HG02642 (cell line): ENCODE measurements at regions not wholly inside any gene's neighbourhood (a gene's known extent, or its start where the extent isn't known, plus 50 kb on each side); places are given as distances from the start of the nearest gene placed in this dataset.

Experiments
- ATAC-seq: cut with Tn5 transposase; IDR thresholded peaks from one replicate; pipeline ENCODE4 v1.9.1; 2021; ENCODE audit warnings: mild to moderate bottlenecking; ENCODE audit not compliant: unreplicated experiment, poor library complexity

- ATAC-seq, result no peak
Measured at GRCh38 chr6:8223678-8224077, 121.3 kb upstream of the EEF1E1 start.

- peak; percentile 71 for ATAC-seq
Measured at GRCh38 chr6:8219352-8219943, 117.1 kb upstream of the EEF1E1 start.

GRCh38 chr6:8218861-8219260, 116.5 kb upstream of the EEF1E1 start:
- no peak for ATAC-seq

GRCh38 chr6:8215631-8216030, 113.3 kb upstream of the EEF1E1 start:
- no peak for ATAC-seq

- no peak for ATAC-seq
Measured at GRCh38 chr6:8213995-8214394, 111.6 kb upstream of the EEF1E1 start.

DNA sequence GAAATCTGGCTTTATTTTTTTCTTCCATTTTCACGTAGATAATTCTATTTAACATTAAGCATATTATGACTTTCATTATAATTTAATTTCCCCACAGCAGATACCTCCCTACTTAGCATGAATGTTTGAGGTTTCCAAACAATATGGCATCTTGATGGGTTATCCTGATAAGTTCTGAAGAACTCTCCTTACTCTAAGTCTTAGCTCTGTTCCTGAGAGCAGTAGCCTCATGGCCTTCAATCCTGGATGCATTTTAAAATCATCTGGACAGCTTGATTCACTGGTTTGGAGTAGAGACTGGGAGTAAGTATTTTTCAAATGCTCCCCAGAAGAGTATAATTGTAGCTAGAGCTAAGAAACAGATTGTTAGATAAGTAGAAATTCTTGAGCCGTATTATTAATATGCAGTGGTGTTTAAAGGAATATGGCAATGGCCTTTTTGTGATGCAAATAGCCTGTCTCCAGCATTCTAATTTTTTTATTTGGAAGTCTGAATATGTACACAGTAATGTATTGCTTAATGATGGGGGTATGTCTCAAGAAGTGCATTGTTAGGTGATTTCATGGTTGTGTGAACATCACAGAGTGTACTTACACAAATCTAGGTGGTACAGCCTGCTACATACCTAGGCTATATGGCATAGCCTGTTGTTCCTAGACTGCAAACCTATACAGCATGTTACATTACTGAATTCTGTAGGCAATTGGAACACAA, 110.5 kb upstream of the EEF1E1 start:
- ATAC-seq, result no peak

DNA sequence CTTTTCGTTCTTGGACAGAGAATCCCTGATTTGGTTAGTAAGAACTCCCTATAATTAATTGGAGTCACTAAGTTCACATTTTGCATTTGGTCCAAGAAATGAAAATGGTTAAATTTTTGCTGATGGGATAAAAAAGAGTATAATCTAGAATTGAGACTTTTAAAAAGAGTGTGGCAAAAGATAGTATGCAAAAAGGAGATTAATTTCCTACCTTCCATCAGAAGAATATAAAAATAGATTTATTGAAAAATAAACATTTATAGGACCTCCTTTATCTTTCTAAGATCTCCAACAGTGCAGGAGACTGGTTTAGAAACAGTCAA, 105.5 kb upstream of the EEF1E1 start:
- ATAC-seq, result no peak

DNA sequence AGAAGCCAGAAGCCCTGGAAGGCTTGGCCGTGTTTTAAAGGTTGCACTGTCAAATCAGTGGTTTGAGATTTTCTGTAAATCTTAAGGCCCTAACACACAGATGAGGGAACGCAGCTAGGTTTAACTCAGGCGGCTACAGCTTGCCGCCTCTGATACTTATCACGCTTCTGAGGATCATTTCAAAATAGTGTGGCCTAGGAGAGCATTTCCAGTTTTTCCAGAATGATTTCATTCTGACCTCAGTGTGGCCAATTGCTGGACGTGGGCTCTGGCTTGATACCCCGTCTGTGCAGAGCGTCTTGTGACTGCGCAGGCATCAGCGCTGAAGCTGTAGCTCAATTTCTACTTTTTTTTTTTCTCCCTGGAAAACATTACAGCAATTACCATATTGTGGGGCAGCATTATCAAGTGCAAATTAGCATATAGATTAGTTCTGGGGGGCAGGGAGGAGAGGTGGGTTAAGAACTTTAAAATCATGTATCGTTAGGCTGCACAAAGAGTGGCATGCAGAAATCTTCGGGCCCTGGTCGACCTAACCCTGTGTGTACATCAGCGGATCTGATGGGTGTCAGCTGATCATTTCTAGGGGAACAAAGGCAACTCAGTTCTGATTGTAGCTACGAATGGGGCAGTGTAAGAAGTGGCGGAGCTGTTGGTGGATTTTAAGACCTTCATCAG, 105.0 kb upstream of the EEF1E1 start:
- ATAC-seq, result no peak

DNA sequence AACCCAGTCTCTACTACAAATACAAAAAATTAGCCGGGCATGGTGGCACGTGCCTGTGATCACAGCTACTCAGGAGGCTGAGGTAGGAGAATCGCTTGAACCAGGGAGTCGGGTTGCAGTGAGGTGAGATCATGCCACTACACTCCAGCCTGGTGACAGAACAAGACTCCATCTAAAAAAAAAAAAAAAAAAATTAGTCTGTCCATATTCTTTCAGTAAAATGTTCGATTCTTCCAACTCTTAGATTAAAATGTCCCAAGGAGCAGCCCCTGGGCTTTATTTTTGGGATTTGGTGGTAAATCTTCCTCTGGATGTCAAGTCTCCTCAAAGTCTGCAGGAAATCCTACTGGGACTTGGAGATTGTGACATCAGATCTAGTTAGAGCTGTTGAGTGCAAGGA, 101.0 kb upstream of the EEF1E1 start:
- ATAC-seq, result no peak

DNA sequence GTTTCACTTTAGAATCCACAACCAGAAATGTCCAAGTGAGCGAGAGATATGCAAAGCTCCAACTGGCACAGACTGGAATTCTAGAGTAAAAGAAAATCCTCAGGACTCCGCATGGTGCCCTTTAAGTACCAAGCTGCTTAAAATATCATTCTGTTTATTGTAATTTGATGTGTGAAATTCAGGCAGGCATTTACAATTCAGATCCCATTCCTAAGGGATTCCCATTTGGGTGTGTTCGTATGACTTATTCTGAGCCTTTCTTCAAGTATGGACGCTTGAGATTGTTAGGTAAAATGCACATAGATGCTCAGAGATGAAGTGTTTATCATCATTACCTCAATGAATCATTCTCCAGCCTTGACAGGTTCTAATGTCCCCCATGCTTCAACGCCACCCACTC, 99.3 kb upstream of the EEF1E1 start:
- no peak for ATAC-seq

- no peak for ATAC-seq
Measured at GRCh38 chr6:8200255-8200654, 97.9 kb upstream of the EEF1E1 start.

- ATAC-seq, result no peak
Measured at GRCh38 chr6:8195714-8196102, 93.4 kb upstream of the EEF1E1 start.

DNA sequence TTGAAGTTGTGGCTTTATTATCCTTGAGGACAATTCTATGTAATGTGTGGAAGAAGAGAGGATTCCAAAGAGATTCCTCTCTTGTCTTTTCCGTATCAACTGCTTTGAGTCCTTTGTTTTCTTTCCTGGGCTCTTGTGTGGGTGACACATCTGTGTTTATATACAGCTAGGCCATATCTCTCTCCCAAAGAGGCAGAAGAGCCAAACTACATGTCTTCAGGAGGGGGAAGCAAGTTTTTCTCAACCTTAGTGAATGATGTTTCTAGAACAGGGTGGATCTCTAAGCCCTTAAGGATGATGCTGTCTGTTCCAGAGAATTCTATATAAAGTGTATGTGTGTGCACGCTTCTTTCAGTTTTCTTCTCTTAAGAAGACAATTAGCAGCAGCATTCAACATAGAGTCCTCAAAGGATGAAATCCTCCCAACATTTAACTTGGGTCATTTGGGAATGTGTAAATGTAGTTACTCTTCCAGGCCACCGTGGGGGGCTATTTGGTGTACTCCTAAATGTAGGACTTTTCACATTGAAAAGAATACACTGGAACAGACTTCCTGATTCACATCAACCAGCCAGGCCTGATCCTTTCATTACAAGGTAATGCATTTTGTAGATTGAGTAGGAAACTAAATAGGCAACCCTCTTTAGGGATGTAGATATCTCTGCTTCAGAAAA, 92.8 kb upstream of the EEF1E1 start:
- ATAC-seq, result no peak

- no peak for ATAC-seq
Measured at GRCh38 chr6:8194490-8194889, 92.1 kb upstream of the EEF1E1 start.

DNA sequence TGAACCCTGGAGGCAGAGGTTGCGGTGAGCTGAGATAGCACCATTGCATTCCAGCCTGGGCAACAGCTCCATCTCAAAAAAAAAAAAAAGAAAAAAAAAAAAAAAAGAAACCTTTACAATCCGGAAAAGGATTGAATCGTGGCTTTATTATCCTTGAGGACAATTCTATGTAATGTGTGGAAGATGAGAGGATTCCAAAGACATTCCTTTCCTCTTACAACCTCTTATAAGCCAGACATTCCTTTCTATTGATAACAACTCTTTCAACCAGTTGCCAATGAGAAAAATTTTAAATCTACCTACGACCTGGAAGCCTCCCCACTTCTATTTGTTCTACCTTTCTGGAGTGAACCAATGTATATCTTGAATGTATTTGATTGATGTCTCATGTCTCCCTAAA, 91.2 kb upstream of the EEF1E1 start:
- no peak for ATAC-seq

GRCh38 chr6:8192597-8192996, 90.2 kb upstream of the EEF1E1 start:
- ATAC-seq, result no peak

- ATAC-seq, result no peak
Measured at GRCh38 chr6:8192067-8192466, 89.7 kb upstream of the EEF1E1 start.

DNA sequence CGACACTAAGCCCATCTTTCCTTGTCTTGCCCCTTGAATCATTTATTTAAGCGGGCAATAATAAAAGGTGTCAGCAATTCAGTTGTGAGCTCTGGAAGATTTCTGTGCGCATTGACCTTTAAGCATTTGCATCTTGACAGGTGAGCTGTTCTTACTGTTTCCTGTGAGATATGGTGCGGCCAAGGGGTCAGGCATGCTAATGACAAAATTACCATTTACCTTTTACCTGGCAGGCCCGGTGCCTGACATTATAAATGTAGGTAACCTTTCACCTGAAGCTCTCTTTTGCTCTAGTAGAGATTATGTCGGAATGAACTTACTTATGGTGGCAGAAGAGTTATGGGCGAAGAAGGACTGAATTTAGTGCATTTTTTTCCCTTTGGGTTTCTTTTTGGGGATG, 89.3 kb upstream of the EEF1E1 start:
- ATAC-seq, result no peak

GRCh38 chr6:8187209-8187608, 84.9 kb upstream of the EEF1E1 start:
- ATAC-seq, result no peak

DNA sequence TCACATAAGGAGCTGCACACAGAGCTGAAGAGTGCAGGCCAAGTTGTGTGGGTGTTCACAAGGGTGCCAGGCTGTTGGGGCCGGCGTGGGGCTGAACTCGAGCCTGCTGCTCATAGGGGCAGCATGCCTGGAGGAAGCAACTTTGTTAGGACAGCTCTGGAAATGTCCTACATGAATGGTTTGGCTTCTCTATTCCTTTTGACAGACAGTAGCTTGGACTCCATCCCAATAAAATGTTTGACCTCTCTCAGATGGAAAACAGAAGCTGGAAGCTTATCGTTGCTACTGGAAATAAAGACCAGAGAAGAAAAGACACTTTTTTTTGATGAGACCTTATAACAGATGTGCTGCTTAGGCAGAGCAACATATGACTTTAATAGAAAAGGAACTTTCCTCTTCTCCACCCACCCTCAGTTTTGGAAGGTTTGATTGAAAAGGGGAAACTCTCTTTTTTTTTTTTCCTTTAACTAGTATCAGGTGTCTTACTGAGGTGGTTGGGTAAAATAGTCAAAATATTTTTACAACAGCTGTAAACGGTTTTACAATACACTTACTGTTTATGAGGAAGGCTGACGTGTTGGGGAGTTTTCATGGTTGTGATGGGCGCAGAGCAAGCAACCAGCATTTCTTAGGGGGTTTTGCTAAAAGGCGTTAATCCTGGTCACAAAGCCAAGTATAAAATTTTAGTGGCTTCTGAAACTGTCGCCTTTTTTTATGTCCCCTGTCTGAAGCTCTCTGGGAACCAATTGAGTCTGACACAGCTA, 80.7 kb upstream of the EEF1E1 start:
- ATAC-seq, result no peak
